ENCODE measurements at regions not wholly inside any gene's neighbourhood (a gene's known extent, or its start where the extent isn't known, plus 50 kb on each side); places are given as distances from the start of the nearest gene placed in this dataset.
A peak's percentile ranks its signal among the peaks of the same experiment; 100 is the strongest.

DNA sequence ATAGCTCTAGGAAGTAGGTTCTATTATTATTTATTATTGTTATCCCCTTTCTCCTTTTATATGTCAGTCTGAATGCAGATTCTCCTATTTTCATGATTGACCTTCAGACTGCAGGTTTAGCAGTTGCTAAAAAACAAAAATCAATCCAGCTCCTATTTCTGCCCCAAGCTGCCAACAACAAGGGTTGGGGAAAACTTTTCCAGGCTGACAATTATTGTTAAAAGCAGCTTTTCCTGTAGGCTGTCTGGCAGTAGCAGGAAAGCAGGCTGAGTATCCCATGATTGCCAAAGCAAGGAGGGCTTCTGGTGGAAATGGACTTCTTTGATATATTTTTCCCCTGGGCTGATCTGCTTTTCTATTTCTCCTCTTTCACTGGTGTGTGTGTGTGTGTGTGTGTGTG lies 78.0 kb upstream of the CTLA4 start:
- TF ChIP-seq, protein P1, sequence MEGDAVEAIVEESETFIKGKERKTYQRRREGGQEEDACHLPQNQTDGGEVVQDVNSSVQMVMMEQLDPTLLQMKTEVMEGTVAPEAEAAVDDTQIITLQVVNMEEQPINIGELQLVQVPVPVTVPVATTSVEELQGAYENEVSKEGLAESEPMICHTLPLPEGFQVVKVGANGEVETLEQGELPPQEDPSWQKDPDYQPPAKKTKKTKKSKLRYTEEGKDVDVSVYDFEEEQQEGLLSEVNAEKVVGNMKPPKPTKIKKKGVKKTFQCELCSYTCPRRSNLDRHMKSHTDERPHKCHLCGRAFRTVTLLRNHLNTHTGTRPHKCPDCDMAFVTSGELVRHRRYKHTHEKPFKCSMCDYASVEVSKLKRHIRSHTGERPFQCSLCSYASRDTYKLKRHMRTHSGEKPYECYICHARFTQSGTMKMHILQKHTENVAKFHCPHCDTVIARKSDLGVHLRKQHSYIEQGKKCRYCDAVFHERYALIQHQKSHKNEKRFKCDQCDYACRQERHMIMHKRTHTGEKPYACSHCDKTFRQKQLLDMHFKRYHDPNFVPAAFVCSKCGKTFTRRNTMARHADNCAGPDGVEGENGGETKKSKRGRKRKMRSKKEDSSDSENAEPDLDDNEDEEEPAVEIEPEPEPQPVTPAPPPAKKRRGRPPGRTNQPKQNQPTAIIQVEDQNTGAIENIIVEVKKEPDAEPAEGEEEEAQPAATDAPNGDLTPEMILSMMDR (IDR thresholded peaks at IDR 0.05), result no peak
- Histone ChIP-seq H3K4me3 (no peak overlapping the region), H3K36me3 (ENCODE audit: low read depth) (no peaks in the 10 kb centered on the region), H3K9me3 (no peaks in the 10 kb centered on the region), H3K4me1 (ENCODE audit: low read depth) (peaks cover 7% of the 10 kb centered on the region)
- ATAC-seq, result no peak
- no peak for DNase-seq
- intact Hi-C loops (cut with DNase I, micrococcal nuclease), result no loop called here

DNA sequence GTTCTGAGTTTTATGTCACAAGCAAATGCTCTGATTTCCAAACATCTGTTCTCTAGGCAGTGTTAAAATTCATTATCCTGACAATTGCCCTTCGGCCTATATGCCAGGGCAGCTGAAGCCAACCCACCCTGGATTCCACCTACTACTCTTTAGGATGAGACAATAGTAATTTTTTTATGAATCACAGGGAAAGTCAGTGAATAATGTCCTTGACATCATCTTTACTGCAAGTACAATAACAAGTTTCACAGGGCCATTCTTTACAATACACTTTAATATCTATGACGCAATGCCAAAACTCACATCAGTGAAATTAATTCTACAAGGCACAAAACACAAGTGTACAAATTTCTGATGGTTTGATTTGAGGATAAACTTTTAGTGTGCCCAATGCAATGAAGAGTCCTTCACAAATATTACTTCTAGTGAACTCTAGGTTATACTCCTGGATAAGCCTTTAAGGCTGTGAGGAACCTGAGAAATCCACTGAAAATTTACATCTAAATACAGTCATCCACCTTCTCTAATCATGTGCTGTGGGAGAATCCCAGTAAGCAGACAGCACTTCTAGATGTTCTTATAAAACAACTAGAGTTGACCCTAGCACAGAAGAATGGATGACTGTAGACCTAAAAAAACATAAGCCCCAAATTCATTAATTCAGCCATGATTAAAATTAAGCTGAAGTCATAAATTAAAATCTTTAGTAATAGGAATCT lies 77.3 kb upstream of the CTLA4 start:
- Histone ChIP-seq H3K36me3 (ENCODE audit: low read depth) (no peaks in the 10 kb centered on the region), H3K4me3 (no peak overlapping the region), H3K4me1 (ENCODE audit: low read depth) (peaks cover 7% of the 10 kb centered on the region), H3K9me3 (no peaks in the 10 kb centered on the region)
- peak; percentile 64 for ATAC-seq
- no peak for DNase-seq
- intact Hi-C loops (cut with DNase I, micrococcal nuclease), result no loop called here
- TF ChIP-seq, protein P1 (IDR thresholded peaks at IDR 0.05), result no peak

DNA sequence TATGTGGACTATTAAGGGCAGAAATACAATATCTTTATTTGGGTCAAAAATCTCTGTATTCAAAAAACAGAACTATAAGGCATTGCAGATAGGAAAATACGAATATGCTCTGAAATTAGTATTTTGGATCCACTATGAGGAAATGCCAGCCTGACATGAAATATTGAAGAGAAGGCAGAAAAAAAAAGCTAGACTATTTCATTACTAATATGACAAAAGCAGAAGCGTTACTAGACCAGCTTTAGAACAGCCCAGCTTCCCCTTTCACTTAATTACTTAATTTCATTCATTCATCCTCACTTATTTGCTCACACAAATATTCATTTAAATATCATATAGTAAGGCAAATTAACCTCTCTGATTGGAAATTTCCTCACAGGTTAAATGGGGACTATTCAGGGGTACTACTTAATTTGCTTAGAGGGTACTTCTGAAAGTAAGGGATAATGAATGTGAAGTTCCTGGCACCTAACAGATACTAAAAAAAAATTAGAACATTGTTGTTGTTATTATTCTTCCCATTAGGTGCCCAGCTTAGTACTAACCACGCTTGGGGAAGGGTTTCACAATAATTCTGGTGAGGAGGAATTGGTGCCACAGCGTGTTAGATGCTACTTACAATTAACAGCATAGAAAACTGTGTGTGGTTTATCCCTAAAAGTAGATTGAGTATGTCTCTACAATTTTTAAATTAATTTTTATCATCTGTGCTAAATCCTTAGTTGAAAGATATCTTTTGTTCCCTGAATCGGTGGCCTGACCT lies 71.1 kb upstream of the CTLA4 start:
- Histone ChIP-seq H3K9me3 (no peaks in the 10 kb centered on the region), H3K36me3 (ENCODE audit: low read depth) (no peaks in the 10 kb centered on the region), H3K4me3 (no peak overlapping the region), H3K4me1 (ENCODE audit: low read depth) (peaks cover 3% of the 10 kb centered on the region)
- TF ChIP-seq, protein P1 (IDR thresholded peaks at IDR 0.05), result no peak
- intact Hi-C loops (cut with DNase I, micrococcal nuclease), result no loop called here
- ATAC-seq, result no peak
- DNase-seq, result no peak

DNA sequence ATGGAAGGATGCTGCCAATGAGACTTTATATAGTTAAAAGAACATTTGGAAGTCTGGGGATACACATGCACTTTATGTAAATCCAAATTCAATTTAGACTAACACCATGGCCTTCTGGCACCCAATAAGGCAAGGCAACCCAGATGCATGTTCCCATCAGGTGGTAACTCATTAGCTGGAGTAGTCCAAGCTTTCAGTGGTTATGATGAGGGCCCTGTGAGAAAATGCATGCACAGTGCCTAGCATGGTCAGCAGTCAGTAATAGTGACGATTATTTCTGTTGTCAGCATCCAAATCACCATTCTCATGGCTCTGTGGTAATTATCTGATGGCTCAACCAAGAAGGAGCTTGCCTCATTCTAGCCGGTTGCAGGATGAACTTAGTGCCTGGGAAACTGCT lies 70.3 kb upstream of the CTLA4 start:
- intact Hi-C loops (cut with DNase I, micrococcal nuclease), result no loop called here
- TF ChIP-seq, protein P1 (IDR thresholded peaks at IDR 0.05), result no peak
- Histone ChIP-seq H3K4me3 (no peak overlapping the region), H3K36me3 (ENCODE audit: low read depth) (no peaks in the 10 kb centered on the region), H3K4me1 (ENCODE audit: low read depth) (peaks cover 3% of the 10 kb centered on the region), H3K9me3 (no peaks in the 10 kb centered on the region)
- DNase-seq (no peak), ATAC-seq (no peak)

DNA sequence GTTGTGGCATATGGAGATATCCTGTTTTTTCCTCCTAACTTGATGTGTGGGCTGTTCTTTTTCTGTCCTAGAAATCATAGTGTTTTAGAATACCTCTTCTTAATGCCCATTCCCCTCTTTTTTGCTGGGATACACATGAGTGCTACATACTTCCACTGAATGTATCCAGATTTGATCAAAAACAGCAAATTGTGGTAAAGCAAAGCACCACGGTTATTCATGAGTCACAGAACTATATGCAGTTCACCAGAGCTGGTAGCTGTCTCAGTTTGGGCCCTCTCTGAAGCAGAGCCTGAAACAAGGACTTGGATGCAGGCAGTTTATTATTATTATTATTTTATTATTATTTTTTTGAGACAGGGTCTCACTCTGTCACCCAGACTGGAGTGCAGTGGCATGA lies 69.9 kb upstream of the CTLA4 start:
- Histone ChIP-seq H3K9me3 (no peaks in the 10 kb centered on the region), H3K4me1 (ENCODE audit: low read depth) (peaks cover 3% of the 10 kb centered on the region), H3K4me3 (no peak overlapping the region), H3K36me3 (ENCODE audit: low read depth) (no peaks in the 10 kb centered on the region)
- ATAC-seq (no peak), DNase-seq (no peak)
- TF ChIP-seq, protein P1 (IDR thresholded peaks at IDR 0.05), result no peak
- intact Hi-C loops (cut with DNase I, micrococcal nuclease), result no loop called here
